ENCODE measurements at regions not wholly inside any gene's neighbourhood (a gene's known extent, or its start where the extent isn't known, plus 50 kb on each side); places are given as distances from the start of the nearest gene placed in this dataset.

DNA sequence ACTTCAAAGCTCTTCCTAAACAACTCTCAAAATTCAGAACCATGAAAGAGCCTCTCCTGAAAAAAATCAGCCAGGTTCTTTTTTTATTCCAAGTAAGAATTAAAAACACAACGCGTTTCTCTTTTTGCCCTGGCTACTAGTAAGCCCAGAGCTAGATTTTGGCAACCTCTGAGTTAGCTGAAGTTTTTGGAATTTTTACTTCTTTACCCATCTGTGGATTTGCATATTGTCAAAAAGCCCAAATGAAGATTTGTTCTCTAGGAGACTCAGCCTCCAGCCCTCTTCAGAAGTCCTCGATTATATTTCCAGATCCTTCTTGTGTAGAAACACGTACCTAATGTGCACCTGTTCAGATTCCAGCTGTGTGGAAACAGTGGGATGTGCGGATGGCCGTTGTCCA, 517.9 kb downstream of the TBC1D22A start:
- TF ChIP-seq, protein P1, sequence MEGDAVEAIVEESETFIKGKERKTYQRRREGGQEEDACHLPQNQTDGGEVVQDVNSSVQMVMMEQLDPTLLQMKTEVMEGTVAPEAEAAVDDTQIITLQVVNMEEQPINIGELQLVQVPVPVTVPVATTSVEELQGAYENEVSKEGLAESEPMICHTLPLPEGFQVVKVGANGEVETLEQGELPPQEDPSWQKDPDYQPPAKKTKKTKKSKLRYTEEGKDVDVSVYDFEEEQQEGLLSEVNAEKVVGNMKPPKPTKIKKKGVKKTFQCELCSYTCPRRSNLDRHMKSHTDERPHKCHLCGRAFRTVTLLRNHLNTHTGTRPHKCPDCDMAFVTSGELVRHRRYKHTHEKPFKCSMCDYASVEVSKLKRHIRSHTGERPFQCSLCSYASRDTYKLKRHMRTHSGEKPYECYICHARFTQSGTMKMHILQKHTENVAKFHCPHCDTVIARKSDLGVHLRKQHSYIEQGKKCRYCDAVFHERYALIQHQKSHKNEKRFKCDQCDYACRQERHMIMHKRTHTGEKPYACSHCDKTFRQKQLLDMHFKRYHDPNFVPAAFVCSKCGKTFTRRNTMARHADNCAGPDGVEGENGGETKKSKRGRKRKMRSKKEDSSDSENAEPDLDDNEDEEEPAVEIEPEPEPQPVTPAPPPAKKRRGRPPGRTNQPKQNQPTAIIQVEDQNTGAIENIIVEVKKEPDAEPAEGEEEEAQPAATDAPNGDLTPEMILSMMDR (IDR thresholded peaks at IDR 0.05; ENCODE audit: insufficient read depth, low read length, poor library complexity, severe bottlenecking), result no peak
- no peak for TF ChIP-seq EZH2phosphoT487 (conservative IDR thresholded peaks at IDR 0.05; ENCODE audit: low read length)
